HG03064 (cell line): ENCODE measurements at regions not wholly inside any gene's neighbourhood (a gene's known extent, or its start where the extent isn't known, plus 50 kb on each side); places are given as distances from the start of the nearest gene placed in this dataset.
"Not testable (repeated sequence)": the region's sequence is repeated elsewhere in the genome, so short reads cannot be mapped to it uniquely, and the experiment has no call there.

ENCODE experiments used
- ATAC-seq: cut with Tn5 transposase; IDR thresholded peaks from one replicate; pipeline ENCODE4 v1.9.1; 2021; ENCODE audit warnings: low read depth; ENCODE audit not compliant: unreplicated experiment

GRCh38 chr10:55191236-55191860 is 390.3 kb upstream of the PCDH15 start:
- no peak for ATAC-seq

GRCh38 chr10:55183993-55184392 is 383.0 kb upstream of the PCDH15 start:
- no peak for ATAC-seq

GRCh38 chr10:55180357-55180756 is 379.3 kb upstream of the PCDH15 start:
- ATAC-seq = no peak

- ATAC-seq = no peak
Observed at GRCh38 chr10:55174419-55174818, 373.4 kb upstream of the PCDH15 start.

GRCh38 chr10:55169493-55169892 is 368.5 kb upstream of the PCDH15 start:
- ATAC-seq = no peak

- ATAC-seq = no peak
Observed at GRCh38 chr10:55168343-55168742, 367.3 kb upstream of the PCDH15 start.

- no peak for ATAC-seq
Observed at GRCh38 chr10:55163388-55163979, 362.5 kb upstream of the PCDH15 start.

GRCh38 chr10:55162321-55162720 is 361.3 kb upstream of the PCDH15 start:
- ATAC-seq = not testable (repeated sequence)

GRCh38 chr10:55160655-55161283 is 359.7 kb upstream of the PCDH15 start:
- no peak for ATAC-seq

- ATAC-seq = no peak
Observed at GRCh38 chr10:55158633-55159032, 357.6 kb upstream of the PCDH15 start.

- no peak for ATAC-seq
Observed at GRCh38 chr10:55146032-55146431, 345.0 kb upstream of the PCDH15 start.

- no peak for ATAC-seq
Observed at GRCh38 chr10:55144001-55144400, 343.0 kb upstream of the PCDH15 start.

- no peak for ATAC-seq
Observed at GRCh38 chr10:55141892-55142291, 340.9 kb upstream of the PCDH15 start.

GRCh38 chr10:55137063-55137462 is 336.0 kb upstream of the PCDH15 start:
- ATAC-seq = no peak

GRCh38 chr10:55104738-55105137 is 303.7 kb upstream of the PCDH15 start:
- ATAC-seq = no peak

- ATAC-seq = no peak
Observed at GRCh38 chr10:55098452-55098851, 297.4 kb upstream of the PCDH15 start.

- no peak for ATAC-seq
Observed at GRCh38 chr10:55091691-55092328, 290.8 kb upstream of the PCDH15 start.

- ATAC-seq = no peak
Observed at GRCh38 chr10:55078121-55078520, 277.1 kb upstream of the PCDH15 start.

- no peak for ATAC-seq
Observed at GRCh38 chr10:55065185-55065584, 264.2 kb upstream of the PCDH15 start.

- no peak for ATAC-seq
Observed at GRCh38 chr10:55063811-55064210, 262.8 kb upstream of the PCDH15 start.

GRCh38 chr10:55062349-55062748 is 261.3 kb upstream of the PCDH15 start:
- ATAC-seq = no peak

- ATAC-seq = no peak
Observed at GRCh38 chr10:55058800-55059199, 257.8 kb upstream of the PCDH15 start.
